ENCODE measurements at regions not wholly inside any gene's neighbourhood (a gene's known extent, or its start where the extent isn't known, plus 50 kb on each side); places are given as distances from the start of the nearest gene placed in this dataset.

DNA sequence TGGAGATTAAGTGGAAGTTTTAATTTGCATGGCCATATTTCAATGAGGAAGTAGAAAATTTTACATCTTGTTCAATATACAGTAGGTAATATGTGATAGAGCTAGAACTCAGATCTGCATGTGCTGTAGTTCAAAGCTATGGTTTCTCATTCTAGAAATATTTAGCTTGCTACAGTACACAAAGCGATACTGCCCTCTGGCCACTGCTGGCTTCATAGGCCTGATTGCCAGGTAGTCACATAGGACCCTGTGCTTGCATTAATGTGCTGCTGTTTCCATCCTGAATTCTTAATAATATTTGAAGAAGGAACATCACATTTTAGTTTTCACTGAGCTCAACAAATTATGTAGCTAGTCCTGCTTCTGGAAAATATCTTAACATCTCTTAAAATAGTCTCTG lies 87.0 kb downstream of the PLSCR2 start:
- no peak for TF ChIP-seq CTCF (IDR thresholded peaks at IDR 0.05; ENCODE audit: borderline replicate concordance)
- no peaks in the 10 kb centered on the region for H3K36me3 ChIP-seq
- intact Hi-C loops (cut with micrococcal nuclease): no loop called here
- no peak overlapping the region for H3K27ac ChIP-seq (replicated peaks)
- no peaks in the 10 kb centered on the region for H3K9me3 ChIP-seq (replicated peaks)
- no peaks in the 10 kb centered on the region for H3K4me1 ChIP-seq
- H3K27me3 ChIP-seq (ENCODE audit: low read depth): no peaks in the 10 kb centered on the region
- DNase-seq: no peak
- H3K4me3 ChIP-seq: no peak overlapping the region

- intact Hi-C loops (cut with micrococcal nuclease): no loop called here
- Histone ChIP-seq H3K36me3 (no peaks in the 10 kb centered on the region), H3K4me1 (peaks cover 2% of the 10 kb centered on the region), H3K4me3 (no peak overlapping the region), H3K9me3 (replicated peaks) (no peaks in the 10 kb centered on the region), H3K27me3 (ENCODE audit: low read depth) (no peaks in the 10 kb centered on the region), H3K27ac (replicated peaks) (no peak overlapping the region)
- no peak for DNase-seq
- TF ChIP-seq CTCF (IDR thresholded peaks at IDR 0.05; ENCODE audit: borderline replicate concordance): no peak
These were observed 89.3 kb downstream of the PLSCR2 start for GRCh38 chr3:146380046-146380445.

DNA sequence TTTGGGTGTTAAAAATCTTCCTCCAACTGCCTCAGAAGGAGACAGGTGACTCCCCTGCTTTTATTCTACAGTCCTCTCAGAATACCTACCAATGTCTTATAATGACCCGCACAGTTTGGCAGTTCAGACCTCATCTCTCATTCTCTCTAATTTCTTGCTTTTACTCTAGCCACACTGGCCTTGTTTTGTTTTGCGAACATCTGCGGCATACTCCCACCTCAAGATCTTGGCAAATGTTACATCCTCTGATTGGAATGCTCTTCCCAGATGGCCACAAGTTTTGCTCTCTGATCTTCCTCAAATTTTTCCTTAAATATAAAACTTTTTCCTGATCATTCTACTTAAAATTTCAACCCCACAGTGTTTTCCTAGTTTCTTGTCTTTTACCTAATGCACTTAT lies 94.1 kb downstream of the PLSCR2 start:
- H3K36me3 ChIP-seq: no peaks in the 10 kb centered on the region
- H3K4me1 ChIP-seq: peaks cover 6% of the 10 kb centered on the region
- no peak overlapping the region for H3K4me3 ChIP-seq
- intact Hi-C loops (cut with micrococcal nuclease): no loop called here
- no peak for DNase-seq
- no peaks in the 10 kb centered on the region for H3K27me3 ChIP-seq (ENCODE audit: low read depth)
- peaks cover 27% of the 10 kb centered on the region for H3K9me3 ChIP-seq (replicated peaks)
- no peak for TF ChIP-seq CTCF (IDR thresholded peaks at IDR 0.05; ENCODE audit: borderline replicate concordance)
- peak overlapping the region; percentile 44 for H3K27ac ChIP-seq (replicated peaks)

GRCh38 chr3:146374146-146374545 lies 95.2 kb downstream of the PLSCR2 start:
- H3K27ac ChIP-seq (replicated peaks): no peak overlapping the region

GRCh38 chr3:146371902-146372301 lies 97.5 kb downstream of the PLSCR2 start:
- no peak overlapping the region for H3K4me3 ChIP-seq
- no peak for TF ChIP-seq CTCF (IDR thresholded peaks at IDR 0.05; ENCODE audit: borderline replicate concordance)
- H3K27ac ChIP-seq (replicated peaks): no peak overlapping the region
- intact Hi-C loops (cut with micrococcal nuclease): no loop called here
- no peak for DNase-seq
- peaks cover 6% of the 10 kb centered on the region for H3K4me1 ChIP-seq
- H3K27me3 ChIP-seq (ENCODE audit: low read depth): no peaks in the 10 kb centered on the region
- no peaks in the 10 kb centered on the region for H3K36me3 ChIP-seq
- peaks cover 27% of the 10 kb centered on the region for H3K9me3 ChIP-seq (replicated peaks)

More at GRCh38 chr3:146374146-146374545, 95.2 kb downstream of the PLSCR2 start:
- DNase-seq: no peak
- H3K36me3 ChIP-seq: no peaks in the 10 kb centered on the region
- no peak for TF ChIP-seq CTCF (IDR thresholded peaks at IDR 0.05; ENCODE audit: borderline replicate concordance)
- intact Hi-C loops (cut with micrococcal nuclease): no loop called here
- H3K9me3 ChIP-seq (replicated peaks): peaks cover 27% of the 10 kb centered on the region
- H3K4me1 ChIP-seq: peaks cover 6% of the 10 kb centered on the region
- H3K4me3 ChIP-seq: no peak overlapping the region
- no peaks in the 10 kb centered on the region for H3K27me3 ChIP-seq (ENCODE audit: low read depth)
